B cell (primary cell): ENCODE measurements at regions not wholly inside any gene's neighbourhood (a gene's known extent, or its start where the extent isn't known, plus 50 kb on each side); places are given as distances from the start of the nearest gene placed in this dataset.

ENCODE experiments used
- EZH2 ChIP-seq: IDR thresholded peaks from 2 replicates; pipeline ENCODE4 v1.6.1; 2012; ENCODE audit warnings: borderline replicate concordance, low read depth, mild to moderate bottlenecking, moderate library complexity, low read length; ENCODE audit not compliant: insufficient read depth, poor library complexity, severe bottlenecking
- TF ChIP-seq, protein P1 (sequence below): fragments of 200-600 bp; IDR thresholded peaks from one replicate; pipeline ENCODE4 v1.8.0; 2022; ENCODE audit warnings: antibody characterized with exemption, mild to moderate bottlenecking

DNA sequence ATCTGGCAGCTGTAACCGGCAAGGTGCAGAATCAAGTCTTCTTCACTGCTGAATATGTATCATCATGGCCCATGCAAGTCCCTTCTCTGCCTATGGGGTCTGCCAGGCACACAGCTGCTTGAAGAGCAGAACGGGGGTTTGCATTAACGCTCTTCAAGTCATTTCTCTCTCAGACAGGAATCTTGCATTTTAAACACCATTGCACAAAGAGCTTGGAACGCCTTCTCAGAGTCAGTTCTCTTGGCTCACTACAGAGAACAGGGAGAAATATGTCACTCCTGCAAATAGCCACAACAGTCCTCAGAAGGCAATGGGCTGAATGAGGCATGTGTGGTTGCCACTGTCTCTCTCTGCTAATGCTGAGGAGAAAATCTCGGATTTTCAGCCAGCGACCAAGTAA, 2173.5 kb upstream of the PIK3C3 start:
- TF ChIP-seq, protein P1, sequence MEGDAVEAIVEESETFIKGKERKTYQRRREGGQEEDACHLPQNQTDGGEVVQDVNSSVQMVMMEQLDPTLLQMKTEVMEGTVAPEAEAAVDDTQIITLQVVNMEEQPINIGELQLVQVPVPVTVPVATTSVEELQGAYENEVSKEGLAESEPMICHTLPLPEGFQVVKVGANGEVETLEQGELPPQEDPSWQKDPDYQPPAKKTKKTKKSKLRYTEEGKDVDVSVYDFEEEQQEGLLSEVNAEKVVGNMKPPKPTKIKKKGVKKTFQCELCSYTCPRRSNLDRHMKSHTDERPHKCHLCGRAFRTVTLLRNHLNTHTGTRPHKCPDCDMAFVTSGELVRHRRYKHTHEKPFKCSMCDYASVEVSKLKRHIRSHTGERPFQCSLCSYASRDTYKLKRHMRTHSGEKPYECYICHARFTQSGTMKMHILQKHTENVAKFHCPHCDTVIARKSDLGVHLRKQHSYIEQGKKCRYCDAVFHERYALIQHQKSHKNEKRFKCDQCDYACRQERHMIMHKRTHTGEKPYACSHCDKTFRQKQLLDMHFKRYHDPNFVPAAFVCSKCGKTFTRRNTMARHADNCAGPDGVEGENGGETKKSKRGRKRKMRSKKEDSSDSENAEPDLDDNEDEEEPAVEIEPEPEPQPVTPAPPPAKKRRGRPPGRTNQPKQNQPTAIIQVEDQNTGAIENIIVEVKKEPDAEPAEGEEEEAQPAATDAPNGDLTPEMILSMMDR, result no peak
- TF ChIP-seq EZH2, result no peak
